Heart left ventricle (tissue), 16 donors: ENCODE measurements at regions not wholly inside any gene's neighbourhood (a gene's known extent, or its start where the extent isn't known, plus 50 kb on each side); places are given as distances from the start of the nearest gene placed in this dataset.

Experiments
- ATAC-seq, 4 donors: fragments of 200-7000 bp; cut with Tn5 transposase; one replicate each; pipeline ENCODE4 v1.9.1; 2020 to 2022; ENCODE audit warnings: moderate library complexity in 4 of 4, mild to moderate bottlenecking in 3 of 4, moderate number of reproducible peaks in 1 of 4
- DNase-seq, 5 donors: peaks; one replicate each; pipeline ENCODE4 v3.0.0-alpha.2; 2020
- H3K27ac ChIP-seq, 12 donors: fragments of 200-600 bp; sonication (generic) in 4 of 12; one replicate each; pipeline versions ENCODE4 v1.5.0 to v1.8.0; 2016 to 2022; ENCODE audit warnings: mild to moderate bottlenecking in 2 of 12
- H3K27me3 ChIP-seq, 9 donors: fragments of 200-600 bp; sonication (generic) in 2 of 9; one replicate each; pipeline versions ENCODE4 v1.5.1 to v1.8.0; 2016 to 2022; ENCODE audit warnings: mild to moderate bottlenecking in 3 of 9
- H3K36me3 ChIP-seq, 9 donors: fragments of 200-600 bp; sonication (generic) in 2 of 9; one replicate each; pipeline versions ENCODE4 v1.5.0 to v1.8.0; 2018 to 2022; ENCODE audit warnings: mild to moderate bottlenecking in 2 of 9
- H3K4me1 ChIP-seq, 12 donors: fragments of 200-600 bp; sonication (generic) in 4 of 12; one replicate each; pipeline versions ENCODE4 v1.5.0 to v1.8.0; 2016 to 2022; ENCODE audit warnings: mild to moderate bottlenecking in 3 of 12
- H3K4me3 ChIP-seq, 12 donors: fragments of 200-600 bp; sonication (generic) in 4 of 12; one replicate each; pipeline versions ENCODE4 v1.5.0 to v1.8.0; 2017 to 2022; ENCODE audit warnings: mild to moderate bottlenecking in 9 of 12, moderate library complexity in 4 of 12
- H3K9me3 ChIP-seq, 12 donors: fragments of 200-600 bp; sonication (generic) in 4 of 12; one replicate each; pipeline versions ENCODE4 v1.5.0 to v1.8.0; 2016 to 2022; ENCODE audit warnings: mild to moderate bottlenecking in 1 of 12
- CTCF ChIP-seq, 12 donors: fragments of 200-600 bp; sonication (generic) in 4 of 12; IDR thresholded peaks; one replicate each; pipeline versions ENCODE4 v1.5.0 to v1.8.0; 2018 to 2022; ENCODE audit warnings: antibody characterized with exemption in 12 of 12, mild to moderate bottlenecking in 5 of 12
- POLR2A ChIP-seq, 2 donors: fragments of 450-650 bp; IDR thresholded peaks; one replicate each; pipeline ENCODE4 v1.6.1; 2017; ENCODE audit warnings: antibody characterized with exemption in 2 of 2, mild to moderate bottlenecking in 2 of 2, moderate library complexity in 2 of 2
- WGBS, 4 donors: extraction: QIAGEN DNeasy Blood & Tissue Kit in 2 of 4; methylation state at CpG; one replicate each; pipeline versions ENCODE4 v1.1.5 to v1.1.7; 2013 to 2018; 5-methylcytosine and 5-hydroxymethylcytosine counted together
- intact Hi-C, 10 donors: fragments of 100-400 bp; cut with DNase I; formaldehyde crosslinking; loops; one replicate each; pipeline versions ENCODE4 v1.11.1 to v1.14.2; 2022
- donor health status: ischemic (EF 13 %, LVEDD 7.1; RV severe dilation, severe dysfunction).
- donor health status: healthy with polysubstance abuse.
- donor health status: DM: no; HTN: yes; CAD: no.
- donor health status: DM: no; HTN: no; CAD: no.
- donor health status: ischemic (EF 25% LVEDD 6.9; RV normal size, moderate dysfunction).
- donor health status: ischemic (EF 25% LVEDD 5.7; RV mildly dilated, moderate dysfunction).
- donor health status: healthy.
- donor health status: DM: yes; HTN: yes; CAD: no.
- donor health status: ischemic (EF 35%, LVEDD 5.7; RV mildly dilated, moderate dysfunction).
- donor health status: nonischemic (EF 11% LVEDD 7.7; RV severe dilation, severe dysfunction).
- donor health status: DM: yes; HTN: yes; CAD: no.
- donor health status: PGD.
- donor health status: ischemic (EF 29% LVEDD 5.4; RV normal size, mild dysfunction).
- donor health status: nonischemic (EF 23%, LVEDD 6.1; RV moderate dilation, normal function).

- Histone ChIP-seq H3K27me3 (no peaks in the 10 kb centered on the region), H3K9me3 (no peaks in the 10 kb centered on the region), H3K27ac (no peak overlapping the region), H3K4me3 (no peak overlapping the region), H3K36me3 (no peaks in the 10 kb centered on the region), H3K4me1 (peaks cover 0 to 4% (median 0%) of the 10 kb centered on the region in 12 donors)
- intact Hi-C loops, result no loop called here
- no peak for DNase-seq
- ATAC-seq, result no peak
- no peak for TF ChIP-seq CTCF (IDR thresholded peaks at IDR 0.05)
- no peak for TF ChIP-seq POLR2A (IDR thresholded peaks at IDR 0.05)
- WGBS, 4 donors, result 77 to 96% (median 89%) methylated on average over 11 of the region's 11 CpGs
These were observed 156.2 kb upstream of the ZMIZ1 start for GRCh38 chr10:78912361-78913218.

- H3K4me3 ChIP-seq, result no peak overlapping the region
- no peaks in the 10 kb centered on the region for H3K36me3 ChIP-seq
- intact Hi-C loops, result no loop called here
- no peaks in the 10 kb centered on the region for H3K9me3 ChIP-seq
- ATAC-seq (no peak), DNase-seq (no peak)
- TF ChIP-seq CTCF (IDR thresholded peaks at IDR 0.05) (no peak), POLR2A (IDR thresholded peaks at IDR 0.05) (no peak)
- WGBS, 4 donors, result 85 to 95% (median 89%) methylated on average over 7 to 28 of the region's 28 CpGs
- H3K27me3 ChIP-seq, result no peaks in the 10 kb centered on the region
- H3K4me1 ChIP-seq, result peaks cover 0 to 4% (median 0%) of the 10 kb centered on the region in 12 donors
- no peak overlapping the region for H3K27ac ChIP-seq
These were observed 155.3 kb upstream of the ZMIZ1 start for GRCh38 chr10:78913219-78914059.

DNA sequence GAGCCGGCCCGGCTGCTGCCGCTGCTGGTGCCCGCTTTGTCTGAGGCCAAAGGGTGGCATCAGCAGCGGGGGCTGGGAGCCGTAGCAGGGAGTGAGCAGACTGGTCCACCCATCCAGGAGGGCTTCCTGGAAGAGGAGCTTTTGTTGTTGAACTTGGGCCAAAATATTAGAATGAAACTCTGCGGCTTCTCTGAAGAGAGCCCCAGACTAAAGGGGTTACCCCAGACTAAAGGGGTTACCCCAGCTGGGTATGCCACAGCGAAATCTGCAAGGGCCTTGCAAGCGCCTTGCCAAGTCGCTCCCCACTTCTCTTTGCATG, 154.7 kb upstream of the ZMIZ1 start:
- intact Hi-C loops, result no loop called here
- no peak overlapping the region for H3K4me3 ChIP-seq
- H3K9me3 ChIP-seq, result no peaks in the 10 kb centered on the region
- H3K4me1 ChIP-seq, result peaks cover 0 to 4% (median 0%) of the 10 kb centered on the region in 12 donors
- 94 to 99% (median 95%) methylated on average over 9 to 10 of the region's 10 CpGs for WGBS, 4 donors
- no peaks in the 10 kb centered on the region for H3K27me3 ChIP-seq
- no peak for DNase-seq
- H3K36me3 ChIP-seq, result no peaks in the 10 kb centered on the region
- ATAC-seq, result no peak
- TF ChIP-seq CTCF (IDR thresholded peaks at IDR 0.05) (no peak), POLR2A (IDR thresholded peaks at IDR 0.05) (no peak)
- H3K27ac ChIP-seq, result no peak overlapping the region

GRCh38 chr10:78914502-78915189, 154.1 kb upstream of the ZMIZ1 start:
- 58 to 77% (median 68%) methylated on average over 9 of the region's 9 CpGs for WGBS, 4 donors
- ATAC-seq, result peak in 2 of 4 donors; percentile 11 to 42

More at GRCh38 chr10:78914502-78915189, 154.1 kb upstream of the ZMIZ1 start:
- Histone ChIP-seq H3K4me3 (no peak overlapping the region), H3K36me3 (no peaks in the 10 kb centered on the region), H3K4me1 (peaks cover 0 to 4% (median 0%) of the 10 kb centered on the region in 12 donors), H3K9me3 (no peaks in the 10 kb centered on the region), H3K27me3 (no peaks in the 10 kb centered on the region), H3K27ac (no peak overlapping the region)
- no peak for DNase-seq
- no peak for TF ChIP-seq POLR2A (IDR thresholded peaks at IDR 0.05)
- peak in 1 of 12 donors; percentile 13 for TF ChIP-seq CTCF (IDR thresholded peaks at IDR 0.05)
- intact Hi-C loops, result no loop called here
